ENCODE measurements at regions not wholly inside any gene's neighbourhood (a gene's known extent, or its start where the extent isn't known, plus 50 kb on each side); places are given as distances from the start of the nearest gene placed in this dataset.
A peak's percentile ranks its signal among the peaks of the same experiment; 100 is the strongest.

DNA sequence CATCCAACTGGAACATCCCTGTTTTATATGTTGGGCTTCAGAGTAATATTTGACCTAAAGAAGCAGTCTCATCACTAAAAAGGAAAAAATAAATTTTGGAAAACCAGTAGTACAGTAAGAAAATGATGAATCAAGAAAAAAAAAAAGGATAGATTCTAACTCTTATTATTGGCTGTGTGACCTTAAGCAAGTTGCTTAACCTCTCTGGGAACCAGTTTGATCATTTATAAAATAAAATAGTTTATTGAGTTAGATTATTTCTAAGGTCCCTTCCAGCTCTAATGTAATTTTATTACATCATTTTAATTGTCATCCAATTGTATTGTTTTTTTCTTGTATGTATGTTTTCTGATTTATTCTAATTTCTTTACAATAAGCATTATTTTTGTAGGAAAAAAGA lies 127.0 kb downstream of the PRELID2 start:
- no peak for DNase-seq (ENCODE audit: low read depth in 2 of 3, low spot score in 2 of 3)

- DNase-seq (ENCODE audit: low read depth in 2 of 3, low spot score in 2 of 3), result no peak
Observed at GRCh38 chr5:145704724-145705123, 130.4 kb downstream of the PRELID2 start.

DNA sequence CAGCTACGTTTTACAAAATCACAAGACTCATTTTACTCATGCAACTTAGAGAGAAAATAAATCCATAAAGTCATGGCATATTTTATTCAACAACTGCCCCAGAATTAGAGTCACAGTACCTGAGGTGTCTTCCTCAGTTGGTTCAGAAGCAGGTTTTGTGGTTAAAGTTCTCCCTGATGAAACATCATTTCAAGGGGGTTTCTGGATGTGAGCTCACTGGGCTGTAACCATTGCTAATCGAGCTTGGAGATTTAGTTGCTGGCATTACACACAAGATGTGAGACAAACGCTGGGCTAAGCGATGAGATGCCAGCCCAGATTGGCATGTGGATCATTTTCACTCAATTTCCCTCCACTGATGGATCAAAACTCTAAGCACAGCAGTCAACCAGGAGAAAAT lies 131.3 kb downstream of the PRELID2 start:
- DNase-seq (ENCODE audit: low read depth in 2 of 3, low spot score in 2 of 3), result no peak

GRCh38 chr5:145701404-145701803 lies 133.7 kb downstream of the PRELID2 start:
- DNase-seq (ENCODE audit: low read depth in 2 of 3, low spot score in 2 of 3), result no peak

DNA sequence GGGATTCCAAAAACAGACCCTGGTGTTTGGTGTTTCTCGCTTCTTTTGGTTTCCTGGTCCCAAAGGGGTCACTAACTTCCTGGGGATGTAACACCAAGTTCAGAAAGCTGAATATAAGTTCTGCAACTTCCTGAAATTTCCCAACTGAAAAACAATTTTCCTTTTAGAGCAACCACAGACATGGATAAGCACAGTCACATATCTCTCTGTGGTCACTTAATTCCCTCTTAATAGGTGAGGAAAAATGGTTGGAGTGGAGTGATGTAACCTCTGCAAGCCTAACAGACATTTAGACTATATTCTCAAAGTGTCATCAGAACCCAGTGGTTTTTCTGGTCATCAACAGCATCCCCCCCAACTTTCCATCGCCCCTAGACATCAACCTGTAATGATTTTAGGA lies 135.3 kb downstream of the PRELID2 start:
- no peak for DNase-seq (ENCODE audit: low read depth in 2 of 3, low spot score in 2 of 3)

DNA sequence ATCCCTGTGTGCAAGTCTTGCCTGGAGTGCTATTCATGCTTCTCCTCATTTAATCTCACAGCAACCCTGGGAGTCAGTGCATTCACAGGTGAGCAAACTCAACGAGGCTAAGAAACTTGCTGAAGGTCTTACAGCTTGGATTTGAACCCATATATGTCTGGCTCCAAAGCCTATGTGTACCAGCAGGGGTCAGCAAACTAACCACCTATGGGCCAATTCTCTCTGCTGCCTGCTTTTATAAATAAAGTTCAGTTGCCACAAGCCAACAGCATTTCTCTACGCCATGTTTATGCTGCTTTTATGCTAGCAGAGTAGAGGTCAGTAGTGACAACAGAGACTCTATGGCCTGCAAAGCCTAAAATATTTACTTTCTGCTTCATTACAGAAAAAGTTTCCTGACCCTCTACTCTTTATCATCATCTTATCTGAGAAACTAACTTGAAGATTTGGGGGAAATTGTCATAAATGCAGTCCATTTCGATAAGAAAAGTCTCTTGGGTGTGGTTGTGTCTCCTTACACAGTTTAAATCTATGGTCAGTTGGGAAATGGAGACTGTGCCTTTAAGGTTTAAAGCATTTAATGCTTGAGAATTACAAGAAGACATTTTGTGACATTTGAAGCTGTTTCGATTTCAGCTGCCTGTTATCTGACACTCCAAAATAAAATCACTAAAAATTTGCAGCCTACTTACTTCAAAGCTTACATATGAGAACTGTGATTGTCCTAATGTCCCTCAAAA lies 137.7 kb downstream of the PRELID2 start:
- peak in 2 of 3 donors; percentile 27 to 64 for DNase-seq (ENCODE audit: low read depth in 2 of 3, low spot score in 2 of 3)

- DNase-seq (ENCODE audit: low read depth in 2 of 3, low spot score in 2 of 3), result peak in 1 of 3 donors; percentile 7
Observed at GRCh38 chr5:145689235-145689634, 145.9 kb downstream of the PRELID2 start.

GRCh38 chr5:145687943-145688342 lies 147.2 kb downstream of the PRELID2 start:
- no peak for DNase-seq (ENCODE audit: low read depth in 2 of 3, low spot score in 2 of 3)

DNA sequence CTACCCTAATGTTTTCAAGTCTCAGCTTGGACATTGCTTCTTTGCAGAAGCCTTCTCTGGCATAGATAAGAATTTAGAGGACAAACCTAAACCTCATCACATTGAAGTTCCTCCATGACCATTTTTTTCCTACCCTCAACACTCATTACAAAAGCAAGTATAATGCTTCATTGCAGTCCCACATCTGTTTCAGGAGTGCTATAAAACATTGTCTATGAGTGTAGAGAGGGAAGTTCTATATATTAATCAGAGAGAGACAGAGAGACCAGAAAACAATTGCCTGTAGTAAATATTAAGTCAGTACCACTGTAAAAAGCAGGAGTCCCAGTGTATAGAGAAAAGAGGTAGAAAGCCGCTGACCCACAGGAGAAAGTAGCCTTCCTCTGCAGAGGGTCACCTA lies 149.7 kb downstream of the PRELID2 start:
- DNase-seq (ENCODE audit: low read depth in 2 of 3, low spot score in 2 of 3), result no peak

- DNase-seq (ENCODE audit: low read depth in 2 of 3, low spot score in 2 of 3), result no peak
Observed at GRCh38 chr5:145683431-145683830, 151.7 kb downstream of the PRELID2 start.

GRCh38 chr5:145682197-145682899 lies 152.8 kb downstream of the PRELID2 start:
- DNase-seq (ENCODE audit: low read depth in 2 of 3, low spot score in 2 of 3), result no peak

- DNase-seq (ENCODE audit: low read depth in 2 of 3, low spot score in 2 of 3), result peak in 2 of 3 donors; percentile 59 to 78
Observed at GRCh38 chr5:145681686-145682085, 153.5 kb downstream of the PRELID2 start.

DNA sequence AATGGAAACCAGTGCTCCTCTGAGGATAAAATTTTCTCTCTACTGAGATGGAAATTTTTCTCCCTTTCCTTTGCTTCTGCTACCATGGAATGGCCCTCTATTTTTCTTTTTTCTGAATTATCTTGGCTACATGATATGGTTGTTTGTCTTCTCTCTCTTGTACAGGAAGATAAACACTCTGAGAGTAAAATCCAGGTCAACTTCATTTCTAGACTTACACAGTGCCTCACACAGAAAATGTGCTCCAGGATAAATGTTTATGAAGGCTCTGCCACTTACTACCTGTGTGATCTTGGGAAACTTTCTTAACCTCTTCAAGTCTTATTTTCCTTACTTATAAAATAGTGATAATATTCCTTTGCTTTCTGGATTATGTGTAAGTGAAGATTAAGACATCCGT lies 153.9 kb downstream of the PRELID2 start:
- no peak for DNase-seq (ENCODE audit: low read depth in 2 of 3, low spot score in 2 of 3)

- no peak for DNase-seq (ENCODE audit: low read depth in 2 of 3, low spot score in 2 of 3)
Observed at GRCh38 chr5:145680767-145681166, 154.4 kb downstream of the PRELID2 start.

DNA sequence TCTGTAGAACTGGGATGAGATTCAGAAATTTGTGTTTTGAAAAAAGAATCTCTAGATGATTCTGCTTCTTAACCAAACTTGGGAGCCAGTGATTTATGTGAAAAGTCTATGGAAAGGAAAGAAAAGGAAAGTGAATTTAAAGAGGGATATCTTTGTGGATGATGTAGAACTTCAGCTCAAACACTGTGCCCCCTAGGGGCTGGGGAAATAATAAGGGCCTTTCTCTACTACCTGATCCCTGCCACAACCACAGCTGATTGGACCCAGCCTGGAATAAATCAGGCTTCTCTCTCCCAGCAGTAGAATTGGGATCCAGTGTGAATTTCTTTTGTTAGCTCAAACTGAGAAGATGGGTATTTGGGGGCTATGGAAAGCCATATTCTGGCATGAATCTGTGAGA lies 155.0 kb downstream of the PRELID2 start:
- DNase-seq (ENCODE audit: low read depth in 2 of 3, low spot score in 2 of 3), result peak in 1 of 3 donors; percentile 9

DNA sequence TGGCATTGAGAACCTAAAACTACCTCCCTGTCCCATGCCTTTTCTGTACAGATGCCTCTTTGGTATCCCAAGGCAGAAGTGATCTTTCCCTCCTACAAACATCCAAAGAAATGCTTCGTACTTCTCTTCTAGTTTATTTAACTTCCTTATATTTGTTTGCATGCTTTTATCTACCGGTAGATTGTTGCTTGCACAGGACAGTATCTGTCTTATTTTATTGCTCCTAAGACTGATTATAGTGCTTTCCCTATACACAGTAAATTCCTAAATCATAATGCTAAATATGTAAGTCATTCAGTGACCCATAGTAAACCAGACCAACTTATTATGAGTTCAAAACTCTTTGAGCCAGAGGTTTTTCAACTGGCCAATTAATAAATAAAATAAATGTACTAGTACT lies 156.9 kb downstream of the PRELID2 start:
- DNase-seq (ENCODE audit: low read depth in 2 of 3, low spot score in 2 of 3), result no peak

DNA sequence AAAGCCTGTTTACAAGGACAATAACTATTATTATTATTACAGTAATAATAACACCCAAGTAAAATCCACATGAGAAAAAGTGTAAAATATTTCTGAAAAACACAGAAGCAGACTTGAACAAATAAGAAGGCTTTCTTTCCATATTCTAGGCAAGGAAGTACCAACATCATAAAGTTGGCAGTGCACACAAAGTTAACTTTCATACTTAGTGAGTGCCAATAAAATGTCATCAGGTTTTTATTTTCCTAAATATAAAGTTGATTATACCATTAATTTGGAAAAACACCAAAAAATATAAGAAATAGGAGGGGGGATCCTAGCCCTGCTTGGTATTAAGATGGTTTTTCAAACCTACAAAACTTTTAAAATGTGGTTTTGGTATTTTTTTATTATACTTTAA lies 161.4 kb downstream of the PRELID2 start:
- DNase-seq (ENCODE audit: low read depth in 2 of 3, low spot score in 2 of 3), result no peak

GRCh38 chr5:145668714-145669113 lies 166.4 kb downstream of the PRELID2 start:
- no peak for DNase-seq (ENCODE audit: low read depth in 2 of 3, low spot score in 2 of 3)

DNA sequence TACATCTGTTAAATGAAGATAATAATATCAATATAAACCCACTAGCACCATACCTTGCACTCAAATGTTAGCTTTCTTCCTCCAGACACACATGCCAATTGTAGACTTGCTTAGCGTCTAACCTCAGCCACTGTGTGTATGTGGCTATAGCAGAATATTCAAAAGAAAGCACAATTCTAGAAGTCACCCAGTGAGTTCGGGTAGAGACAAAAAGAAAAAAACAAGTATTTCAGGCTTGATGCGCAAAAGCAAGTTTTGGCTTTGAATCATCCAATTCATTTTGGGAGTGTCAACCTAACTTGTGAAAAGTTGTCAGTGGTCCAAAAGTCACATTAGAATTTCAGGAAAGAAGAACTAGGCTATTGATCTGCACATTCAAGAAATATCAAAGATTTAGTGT lies 167.4 kb downstream of the PRELID2 start:
- DNase-seq (ENCODE audit: low read depth in 2 of 3, low spot score in 2 of 3), result no peak

GRCh38 chr5:145666591-145666990 lies 168.6 kb downstream of the PRELID2 start:
- no peak for DNase-seq (ENCODE audit: low read depth in 2 of 3, low spot score in 2 of 3)

GRCh38 chr5:145661737-145662485 lies 173.2 kb downstream of the PRELID2 start:
- no peak for DNase-seq (ENCODE audit: low read depth in 2 of 3, low spot score in 2 of 3)

Data from hematopoietic multipotent progenitor cell (in vitro differentiated cells).